Memory B cell (primary cell): ENCODE measurements at regions not wholly inside any gene's neighbourhood (a gene's known extent, or its start where the extent isn't known, plus 50 kb on each side); places are given as distances from the start of the nearest gene placed in this dataset.
A peak's percentile ranks its signal among the peaks of the same experiment; 100 is the strongest.

Experiments
- ATAC-seq: fragments of 150-1000 bp; cut with Tn5 transposase; 2 replicates; pipeline ENCODE4 v1.10.0; 2021; ENCODE audit warnings: low read depth, mild to moderate bottlenecking, moderate library complexity
- DNase-seq, 2 donors: peaks; one replicate each; pipeline ENCODE4 v3.0.0; 2022; ENCODE audit warnings: low spot score in 2 of 2
- H3K27ac Mint-ChIP-seq: one replicate; pipeline ENCODE4 v1.8.0; 2022; ENCODE audit warnings: mild to moderate bottlenecking, moderate library complexity, mixed read lengths
- H3K27me3 Mint-ChIP-seq: one replicate; pipeline ENCODE4 v1.8.0; 2022; ENCODE audit warnings: mixed read lengths
- H3K36me3 Mint-ChIP-seq: one replicate; pipeline ENCODE4 v1.8.0; 2022; ENCODE audit warnings: mild to moderate bottlenecking, mixed read lengths
- H3K4me1 Mint-ChIP-seq: one replicate; pipeline ENCODE4 v1.8.0; 2022; ENCODE audit warnings: mixed read lengths
- H3K4me3 Mint-ChIP-seq: one replicate; pipeline ENCODE4 v1.8.0; 2022; ENCODE audit warnings: mild to moderate bottlenecking, moderate library complexity, mixed read lengths
- H3K9me3 Mint-ChIP-seq: one replicate; pipeline ENCODE4 v1.8.0; 2022; ENCODE audit warnings: mixed read lengths

DNA sequence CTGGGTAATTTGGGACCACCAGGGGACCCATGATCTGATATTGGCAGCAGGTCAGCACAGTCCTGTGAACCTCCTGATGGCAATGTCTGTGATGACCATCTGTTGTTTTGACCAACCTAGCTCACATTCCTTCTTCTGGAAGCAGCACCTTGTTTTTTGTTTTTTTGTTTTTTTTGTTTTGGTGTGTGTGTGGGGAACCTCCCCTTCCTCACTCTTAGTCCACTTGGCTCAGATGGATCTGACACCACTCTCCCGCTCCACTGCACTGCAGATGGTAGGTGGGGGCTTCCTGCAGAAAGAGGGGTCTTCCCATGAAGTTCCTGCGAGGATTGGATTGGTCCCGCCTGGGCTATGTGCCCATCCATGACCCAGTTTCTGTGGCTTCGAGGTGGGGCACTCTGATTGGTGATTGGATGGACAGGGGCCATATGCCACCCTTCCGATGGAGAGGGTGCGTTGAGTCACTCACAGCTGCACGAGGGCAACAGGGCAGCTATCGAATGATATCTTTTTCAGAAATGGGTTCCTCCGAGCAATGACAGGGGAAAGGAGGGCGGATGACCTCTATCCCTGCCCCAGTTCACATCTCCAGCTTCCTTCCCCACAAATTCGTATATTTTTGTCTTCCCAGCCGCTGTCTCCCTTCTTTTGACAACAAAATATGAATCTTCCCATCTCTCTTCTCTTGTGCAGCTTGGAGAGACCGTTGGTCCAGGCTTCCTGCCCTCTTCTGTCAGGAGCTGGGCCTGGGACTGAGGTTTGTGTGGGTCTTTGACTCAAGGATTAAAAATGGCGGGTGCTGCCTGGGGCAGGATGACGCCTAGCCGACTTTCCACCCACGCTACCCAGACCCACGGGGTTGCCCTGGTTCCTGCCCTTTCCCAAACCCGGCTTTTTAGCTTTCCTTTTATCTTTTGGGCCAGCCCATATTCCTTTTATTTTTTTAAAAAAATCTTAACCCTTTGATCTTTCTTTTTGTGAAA, 132.1 kb upstream of the KCNG1 start:
- Mint-ChIP-seq H3K4me1 (peaks cover 3% of the 10 kb centered on the region), H3K36me3 (no peaks in the 10 kb centered on the region), H3K9me3 (peaks cover 3% of the 10 kb centered on the region), H3K27ac (no peak overlapping the region), H3K4me3 (no peak overlapping the region), H3K27me3 (peaks cover 15% of the 10 kb centered on the region)
- DNase-seq = no peak
- ATAC-seq = no peak

DNA sequence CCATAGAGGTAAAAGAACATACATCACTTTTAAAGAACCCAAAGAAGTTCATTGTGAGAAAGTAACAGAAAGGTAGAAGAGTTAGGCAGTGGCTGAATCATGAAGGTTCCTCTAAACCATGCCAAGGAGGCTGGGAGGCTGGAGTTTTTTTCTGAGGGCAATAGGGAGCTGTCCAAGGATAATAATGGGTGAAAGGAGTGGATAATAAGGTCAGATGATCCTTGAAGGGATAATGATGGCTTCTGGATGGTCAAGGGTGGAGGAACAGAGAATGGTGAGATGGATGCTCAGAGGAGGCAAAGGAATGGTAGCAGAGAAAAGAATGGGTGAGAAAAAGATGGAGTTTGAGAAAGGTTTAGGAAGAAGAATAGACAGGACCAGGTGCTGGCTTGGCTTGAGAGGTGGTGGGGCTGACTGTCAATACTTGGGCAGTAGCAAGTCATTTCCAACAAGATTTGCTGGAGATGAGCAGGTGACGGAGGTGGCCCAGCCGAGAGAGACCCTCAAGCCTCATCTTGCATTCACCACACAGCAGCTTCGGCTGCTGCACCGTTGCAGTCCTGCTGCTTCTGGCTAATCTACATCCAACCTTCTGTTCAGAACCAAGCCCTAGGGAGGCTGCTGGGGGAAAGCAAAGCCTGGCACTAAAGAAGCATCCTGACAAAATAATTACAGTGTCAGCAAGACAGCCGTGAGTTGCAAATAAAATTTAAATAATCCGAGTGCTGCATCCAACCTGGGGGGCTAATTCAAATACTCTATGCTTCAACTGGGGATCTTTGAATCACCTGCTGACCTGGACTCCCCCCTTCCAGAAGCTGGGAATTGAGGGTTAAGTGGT, 131.2 kb upstream of the KCNG1 start:
- DNase-seq (no peak), ATAC-seq (no peak)
- Mint-ChIP-seq H3K9me3 (peaks cover 3% of the 10 kb centered on the region), H3K4me1 (peaks cover 3% of the 10 kb centered on the region), H3K27me3 (peaks cover 15% of the 10 kb centered on the region), H3K36me3 (no peaks in the 10 kb centered on the region), H3K4me3 (no peak overlapping the region), H3K27ac (no peak overlapping the region)

DNA sequence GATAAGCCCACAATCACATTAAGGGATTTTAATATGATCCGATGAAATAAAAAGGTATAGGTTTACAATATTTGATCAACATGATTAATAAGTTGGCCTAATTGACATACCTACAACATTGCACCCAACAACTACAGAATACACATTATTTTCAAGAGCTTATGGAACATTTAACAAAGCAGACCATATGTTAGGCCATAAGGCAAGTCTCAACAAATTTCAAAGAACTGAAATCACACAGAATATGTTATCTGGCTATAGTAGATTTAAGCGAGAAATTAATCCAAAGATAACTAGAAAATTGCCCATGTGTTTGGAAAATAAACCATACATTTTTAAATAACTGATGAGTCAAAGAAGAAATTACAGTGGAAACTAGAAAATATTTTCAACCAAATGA, 126.0 kb upstream of the KCNG1 start:
- H3K4me1 Mint-ChIP-seq = no peaks in the 10 kb centered on the region
- no peaks in the 10 kb centered on the region for H3K36me3 Mint-ChIP-seq
- no peak overlapping the region for H3K27ac Mint-ChIP-seq
- no peak overlapping the region for H3K4me3 Mint-ChIP-seq
- peaks cover 14% of the 10 kb centered on the region for H3K9me3 Mint-ChIP-seq
- DNase-seq (no peak), ATAC-seq (no peak)
- peaks cover 16% of the 10 kb centered on the region for H3K27me3 Mint-ChIP-seq

DNA sequence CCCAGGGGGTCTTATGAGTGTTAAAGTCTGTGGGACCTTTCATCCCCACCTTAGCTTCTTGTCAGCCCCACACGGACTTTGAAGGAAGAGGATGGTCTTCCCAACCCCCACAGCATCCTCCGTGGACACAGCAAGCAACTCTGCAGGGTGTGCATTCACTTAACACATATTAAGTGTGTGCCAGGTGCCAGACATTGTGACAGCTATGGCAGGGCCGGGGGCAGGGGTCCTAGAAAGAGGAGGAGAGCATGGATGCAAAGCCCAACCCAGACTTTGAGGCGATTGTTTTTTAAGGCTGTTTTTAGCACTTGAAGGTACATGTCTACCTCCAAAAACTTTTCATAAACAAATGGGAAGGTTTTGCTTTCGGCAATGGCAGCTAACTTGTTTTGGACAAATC, 121.6 kb upstream of the KCNG1 start:
- Mint-ChIP-seq H3K9me3 (peaks cover 13% of the 10 kb centered on the region), H3K27me3 (peaks cover 23% of the 10 kb centered on the region), H3K4me3 (no peak overlapping the region), H3K4me1 (no peaks in the 10 kb centered on the region), H3K27ac (no peak overlapping the region), H3K36me3 (no peaks in the 10 kb centered on the region)
- DNase-seq (no peak), ATAC-seq (no peak)

DNA sequence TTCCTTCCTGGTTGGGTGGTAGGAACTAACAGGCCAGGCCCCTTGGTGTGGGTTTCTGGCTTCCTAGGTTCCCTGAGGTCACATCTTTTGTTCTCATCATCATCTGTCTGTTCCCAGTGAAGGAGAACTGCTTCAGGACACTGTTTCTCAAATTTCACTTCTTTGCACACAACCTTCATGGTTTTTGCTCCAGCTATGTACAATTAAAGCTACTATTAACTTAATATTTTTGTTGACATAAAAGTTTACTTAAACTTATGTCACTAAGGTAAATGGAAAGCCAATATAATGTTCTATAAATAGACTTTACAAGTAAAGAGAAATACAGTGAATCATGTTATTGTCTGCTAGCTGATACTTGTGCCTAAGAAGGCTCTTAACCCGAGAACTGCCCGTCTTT, 120.7 kb upstream of the KCNG1 start:
- Mint-ChIP-seq H3K36me3 (peaks cover 1% of the 10 kb centered on the region), H3K9me3 (peaks cover 13% of the 10 kb centered on the region), H3K4me1 (no peaks in the 10 kb centered on the region), H3K27ac (no peak overlapping the region), H3K4me3 (no peak overlapping the region), H3K27me3 (peaks cover 26% of the 10 kb centered on the region)
- ATAC-seq (no peak), DNase-seq (no peak)

DNA sequence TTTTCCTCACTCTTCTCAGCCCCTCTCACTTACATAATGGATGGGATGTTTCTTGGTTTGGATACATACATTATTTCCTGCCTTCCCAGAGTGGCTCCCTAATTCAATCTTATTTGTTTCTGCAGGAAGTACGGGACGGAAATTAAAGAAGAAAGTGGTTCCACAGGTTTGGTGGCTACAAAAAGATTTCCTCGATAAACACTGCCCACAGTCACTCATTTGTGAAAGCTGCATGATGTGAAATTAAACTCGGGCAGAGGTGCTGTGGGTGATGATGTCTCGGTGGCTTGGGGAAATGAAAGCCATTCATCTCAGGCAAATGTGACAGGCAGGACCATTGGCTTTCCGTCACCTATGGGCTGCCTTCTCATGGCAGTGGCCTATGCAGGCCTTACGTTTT, 119.5 kb upstream of the KCNG1 start:
- Mint-ChIP-seq H3K27me3 (peaks cover 25% of the 10 kb centered on the region), H3K27ac (no peak overlapping the region), H3K4me3 (no peak overlapping the region), H3K36me3 (peaks cover 3% of the 10 kb centered on the region), H3K9me3 (peaks cover 10% of the 10 kb centered on the region), H3K4me1 (no peaks in the 10 kb centered on the region)
- ATAC-seq (no peak), DNase-seq (no peak)

DNA sequence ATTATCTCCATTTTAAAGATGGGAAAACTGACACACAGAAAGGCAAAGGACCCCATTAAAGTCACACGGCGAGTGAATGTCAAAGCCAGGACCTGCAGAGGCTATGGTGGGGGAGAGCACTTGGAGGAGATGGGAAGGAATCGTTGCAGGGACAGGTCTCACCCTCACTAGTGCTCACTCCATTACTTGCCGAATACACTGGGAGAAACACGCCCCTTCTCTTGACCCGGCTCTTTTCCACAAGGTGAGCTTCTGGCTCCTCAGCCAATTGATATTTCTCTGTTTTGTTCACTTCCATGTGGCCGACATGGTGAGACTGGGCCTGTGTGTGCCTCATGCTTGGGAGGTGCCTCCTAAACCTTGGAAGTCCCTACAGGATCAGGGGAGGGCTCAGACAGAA, 117.8 kb upstream of the KCNG1 start:
- Mint-ChIP-seq H3K27me3 (peaks cover 21% of the 10 kb centered on the region), H3K27ac (no peak overlapping the region), H3K4me3 (no peak overlapping the region), H3K4me1 (no peaks in the 10 kb centered on the region), H3K9me3 (peaks cover 2% of the 10 kb centered on the region), H3K36me3 (peaks cover 3% of the 10 kb centered on the region)
- ATAC-seq = no peak
- DNase-seq = no peak

DNA sequence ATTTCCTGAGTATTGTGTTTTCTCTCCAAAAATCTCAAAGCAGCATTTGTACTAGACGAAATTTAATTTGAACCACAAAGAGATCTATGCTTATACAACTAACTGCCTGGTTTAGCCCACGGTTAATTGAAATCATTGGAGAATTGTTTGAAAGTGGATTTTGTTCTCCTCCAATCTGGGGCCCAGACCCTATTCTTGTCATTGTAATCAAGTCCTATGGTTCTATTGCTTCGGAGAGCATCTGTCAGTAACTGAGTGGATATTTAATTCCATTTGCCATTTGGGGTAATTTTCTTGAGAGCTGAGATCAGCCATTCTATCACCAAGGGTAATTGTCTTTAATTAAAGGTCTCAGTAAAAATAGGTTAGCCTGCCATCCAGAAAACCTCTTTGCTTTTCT, 117.0 kb upstream of the KCNG1 start:
- DNase-seq (no peak), ATAC-seq (no peak)
- no peak overlapping the region for H3K4me3 Mint-ChIP-seq
- H3K4me1 Mint-ChIP-seq = no peaks in the 10 kb centered on the region
- peaks cover 3% of the 10 kb centered on the region for H3K36me3 Mint-ChIP-seq
- no peaks in the 10 kb centered on the region for H3K9me3 Mint-ChIP-seq
- peaks cover 17% of the 10 kb centered on the region for H3K27me3 Mint-ChIP-seq
- H3K27ac Mint-ChIP-seq = no peak overlapping the region

DNA sequence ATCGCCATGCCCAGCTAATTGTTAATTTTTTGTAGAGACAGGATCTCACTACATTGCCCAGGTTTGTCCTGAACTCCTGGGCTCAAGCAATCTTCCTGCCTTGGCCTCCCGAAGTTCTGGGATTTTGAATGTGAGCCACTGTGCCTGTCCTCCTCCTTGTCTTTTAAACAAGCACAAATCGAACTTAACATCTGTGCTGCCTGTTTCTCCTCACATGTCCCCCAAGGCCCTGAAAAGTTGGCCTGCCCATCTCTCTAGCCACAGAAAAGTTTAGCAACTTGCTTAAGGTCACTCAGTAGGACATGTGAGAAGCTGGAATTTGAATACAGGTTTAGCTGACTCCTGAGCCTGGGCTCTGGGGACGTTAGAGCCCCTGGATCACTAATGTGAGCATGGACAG, 115.7 kb upstream of the KCNG1 start:
- DNase-seq (no peak), ATAC-seq (no peak)
- Mint-ChIP-seq H3K4me1 (peaks cover 6% of the 10 kb centered on the region), H3K27me3 (peaks cover 17% of the 10 kb centered on the region), H3K4me3 (no peak overlapping the region), H3K27ac (no peak overlapping the region), H3K9me3 (no peaks in the 10 kb centered on the region), H3K36me3 (peaks cover 3% of the 10 kb centered on the region)

DNA sequence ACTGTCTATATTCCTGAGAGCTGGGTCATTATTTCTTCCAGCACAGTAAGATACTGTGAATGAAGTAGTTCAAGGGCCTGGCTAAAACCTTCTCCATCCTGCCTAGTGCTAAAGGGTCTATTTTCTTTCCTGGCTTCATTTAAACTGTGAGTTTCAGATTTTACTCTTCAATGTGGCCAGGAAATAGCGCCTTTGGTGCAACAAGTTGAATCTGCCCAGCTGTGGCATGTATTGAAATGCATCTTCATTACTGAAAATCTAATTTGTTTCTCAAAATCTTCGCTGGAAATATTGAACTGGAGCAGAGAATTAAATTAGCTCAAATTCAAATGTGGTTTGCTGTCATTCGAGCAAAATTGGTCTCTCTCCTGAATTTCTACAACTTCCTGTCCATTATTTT, 114.6 kb upstream of the KCNG1 start:
- H3K4me3 Mint-ChIP-seq = no peak overlapping the region
- H3K27me3 Mint-ChIP-seq = peaks cover 16% of the 10 kb centered on the region
- peaks cover 6% of the 10 kb centered on the region for H3K4me1 Mint-ChIP-seq
- ATAC-seq (no peak), DNase-seq (no peak)
- peaks cover 3% of the 10 kb centered on the region for H3K36me3 Mint-ChIP-seq
- no peaks in the 10 kb centered on the region for H3K9me3 Mint-ChIP-seq
- H3K27ac Mint-ChIP-seq = no peak overlapping the region

DNA sequence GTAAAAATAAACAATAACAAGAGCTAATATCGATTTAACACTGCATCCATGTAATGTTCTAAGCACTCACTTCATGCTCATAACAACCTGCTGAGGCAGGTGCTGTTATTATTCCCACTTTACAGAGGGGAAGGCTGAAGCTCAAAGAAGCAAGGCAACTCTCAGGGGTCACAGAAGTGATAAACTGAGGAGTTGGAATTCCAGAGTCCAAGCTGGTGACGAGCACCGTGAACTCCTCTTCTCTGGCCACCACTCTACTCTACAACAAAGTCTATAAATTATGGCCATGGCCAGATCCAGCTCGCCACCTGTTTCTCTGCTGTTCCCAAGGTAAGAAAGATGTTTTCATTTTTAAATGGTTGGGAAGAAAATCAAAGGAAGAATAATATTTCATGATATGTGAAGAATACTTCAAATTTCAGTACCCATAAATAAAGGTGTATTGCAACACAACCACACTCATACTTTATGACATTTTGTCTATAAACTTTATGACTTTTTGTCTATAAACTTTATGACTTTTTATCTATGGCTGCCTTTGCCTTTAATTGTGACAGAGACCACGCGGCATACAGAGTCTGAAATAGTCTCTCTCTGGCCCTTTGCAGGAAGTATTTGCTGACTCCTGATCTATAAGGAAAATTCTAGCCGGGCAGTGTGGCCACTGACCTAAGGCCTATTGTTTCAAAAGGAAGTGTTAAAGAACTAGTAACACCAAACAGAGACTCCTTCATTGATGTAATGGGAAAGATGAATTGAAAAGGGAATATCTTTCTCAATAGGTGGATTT, 113.2 kb upstream of the KCNG1 start:
- H3K27me3 Mint-ChIP-seq = peaks cover 11% of the 10 kb centered on the region
- DNase-seq (no peak), ATAC-seq (no peak)
- H3K9me3 Mint-ChIP-seq = no peaks in the 10 kb centered on the region
- H3K4me3 Mint-ChIP-seq = no peak overlapping the region
- H3K36me3 Mint-ChIP-seq = peaks cover 3% of the 10 kb centered on the region
- H3K27ac Mint-ChIP-seq = no peak overlapping the region
- peaks cover 6% of the 10 kb centered on the region for H3K4me1 Mint-ChIP-seq

DNA sequence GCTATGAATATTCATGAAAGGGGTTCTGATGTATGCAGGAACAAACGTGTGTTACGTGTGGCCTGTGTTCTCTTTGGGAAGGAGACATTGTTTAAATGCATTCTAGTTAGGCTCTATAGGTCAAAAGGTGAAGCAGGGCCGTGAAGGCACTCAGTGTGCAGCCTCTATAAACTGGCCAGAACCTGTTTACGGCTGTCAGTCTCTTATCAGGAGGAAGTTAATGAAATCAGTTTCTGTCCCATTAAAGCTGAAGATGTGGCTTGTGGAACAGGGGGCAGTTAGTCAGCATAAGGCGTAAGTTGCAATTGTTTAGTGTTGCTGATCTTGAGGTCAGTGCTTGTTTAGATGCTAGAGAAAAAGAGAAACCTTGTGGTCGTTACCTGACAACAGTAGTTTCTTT, 111.5 kb upstream of the KCNG1 start:
- Mint-ChIP-seq H3K36me3 (peaks cover 3% of the 10 kb centered on the region), H3K9me3 (no peaks in the 10 kb centered on the region), H3K4me1 (peaks cover 9% of the 10 kb centered on the region), H3K27me3 (peaks cover 9% of the 10 kb centered on the region), H3K4me3 (no peak overlapping the region), H3K27ac (peak overlapping the region; percentile 53)
- DNase-seq (no peak), ATAC-seq (no peak)

DNA sequence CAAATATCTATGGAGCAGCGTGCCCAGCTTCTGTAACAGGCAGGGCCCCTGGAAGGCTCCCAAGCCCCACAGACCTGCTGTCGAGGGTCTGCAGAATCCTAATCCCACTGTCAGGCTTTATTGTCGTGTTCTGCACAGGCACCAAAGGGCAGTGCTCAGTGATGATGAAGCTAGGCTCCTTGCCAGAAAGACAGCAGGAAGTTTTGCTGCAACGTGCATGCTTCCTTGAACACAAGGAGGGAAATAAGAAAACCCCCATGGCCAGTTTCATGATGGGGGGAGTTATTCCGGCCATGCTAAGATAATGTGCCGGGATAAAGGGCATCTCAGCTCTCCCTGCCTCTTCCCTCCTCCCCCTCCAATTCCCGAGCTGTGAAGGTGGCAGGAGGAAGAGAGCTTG, 109.4 kb upstream of the KCNG1 start:
- no peaks in the 10 kb centered on the region for H3K36me3 Mint-ChIP-seq
- H3K4me3 Mint-ChIP-seq = no peak overlapping the region
- no peaks in the 10 kb centered on the region for H3K9me3 Mint-ChIP-seq
- H3K27me3 Mint-ChIP-seq = peaks cover 8% of the 10 kb centered on the region
- ATAC-seq (no peak), DNase-seq (no peak)
- peaks cover 23% of the 10 kb centered on the region for H3K4me1 Mint-ChIP-seq
- no peak overlapping the region for H3K27ac Mint-ChIP-seq

DNA sequence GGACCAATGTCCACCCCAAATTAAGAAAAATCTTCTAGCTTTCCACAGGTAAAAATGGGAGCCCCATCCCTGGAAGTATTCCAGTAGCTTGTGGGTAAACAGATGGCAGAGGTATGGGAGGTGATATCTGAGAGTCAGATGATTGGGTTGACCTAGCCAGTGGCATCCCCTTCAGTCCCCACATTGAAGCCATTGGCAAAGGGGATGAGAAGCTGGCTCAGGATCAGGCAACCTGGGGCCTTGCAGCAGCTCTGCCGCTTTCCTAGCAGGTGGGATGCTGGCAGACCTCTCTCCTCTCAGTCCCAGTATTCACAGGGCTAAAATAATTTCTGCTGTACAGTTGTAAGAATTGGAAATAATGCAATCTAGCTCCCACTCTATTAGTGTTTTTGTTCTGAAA, 108.9 kb upstream of the KCNG1 start:
- no peak for DNase-seq
- Mint-ChIP-seq H3K36me3 (no peaks in the 10 kb centered on the region), H3K9me3 (no peaks in the 10 kb centered on the region), H3K27me3 (peaks cover 8% of the 10 kb centered on the region), H3K4me3 (no peak overlapping the region), H3K27ac (no peak overlapping the region), H3K4me1 (peaks cover 23% of the 10 kb centered on the region)
- ATAC-seq = no peak
